Hepatocyte (in vitro differentiated cells): ENCODE measurements at regions not wholly inside any gene's neighbourhood (a gene's known extent, or its start where the extent isn't known, plus 50 kb on each side); places are given as distances from the start of the nearest gene placed in this dataset.

ENCODE experiments used
- DNase-seq: peaks from one replicate; pipeline ENCODE4 v3.0.0-alpha.2; 2016; ENCODE audit warnings: low spot score
- H2AFZ ChIP-seq: fragments of 200-600 bp; sonication (generic); 2 replicates; pipeline ENCODE4 v1.6.0; 2016; ENCODE audit warnings: antibody characterized with exemption, mild to moderate bottlenecking
- H3K27ac ChIP-seq: fragments of 200-600 bp; sonication (generic); 2 replicates; pipeline ENCODE4 v1.5.1; 2016; ENCODE audit warnings: mild to moderate bottlenecking
- H3K27me3 ChIP-seq: fragments of 200-600 bp; sonication (generic); 2 replicates; pipeline ENCODE4 v1.6.1; 2016
- H3K36me3 ChIP-seq: fragments of 200-600 bp; sonication (generic); replicated peaks from 2 replicates; pipeline ENCODE4 v1.5.1; 2016; ENCODE audit warnings: low read depth; ENCODE audit not compliant: insufficient read depth
- H3K4me1 ChIP-seq: fragments of 200-600 bp; sonication (generic); 2 replicates; pipeline ENCODE4 v1.5.1; 2016; ENCODE audit warnings: mild to moderate bottlenecking, moderate library complexity; ENCODE audit not compliant: insufficient read depth
- H3K4me2 ChIP-seq: fragments of 200-600 bp; sonication (generic); 2 replicates; pipeline ENCODE4 v1.6.0; 2016
- H3K4me3 ChIP-seq: fragments of 200-600 bp; sonication (generic); 2 replicates; pipeline ENCODE4 v1.5.1; 2016; ENCODE audit warnings: mild to moderate bottlenecking
- H3K79me2 ChIP-seq: fragments of 200-600 bp; sonication (generic); 2 replicates; pipeline ENCODE4 v1.6.0; 2017; ENCODE audit warnings: mild to moderate bottlenecking
- H3K9me2 ChIP-seq: fragments of 200-600 bp; sonication (generic); replicated peaks from 2 replicates; pipeline ENCODE4 v1.6.0; 2017; ENCODE audit warnings: mild to moderate bottlenecking; ENCODE audit not compliant: insufficient read depth
- H3K9me3 ChIP-seq: fragments of 200-600 bp; sonication (generic); 2 replicates; pipeline ENCODE4 v1.5.1; 2016; ENCODE audit warnings: low read depth, mild to moderate bottlenecking
- H4K20me1 ChIP-seq: fragments of 200-600 bp; sonication (generic); 2 replicates; pipeline ENCODE4 v1.6.0; 2016; ENCODE audit warnings: mild to moderate bottlenecking; ENCODE audit not compliant: insufficient read depth, poor library complexity, severe bottlenecking
- EZH2 ChIP-seq: fragments of 200-600 bp; sonication (generic); IDR thresholded peaks from 2 replicates; pipeline ENCODE4 v1.6.1; 2016; ENCODE audit warnings: antibody characterized with exemption, mild to moderate bottlenecking, borderline replicate concordance
- EZH2phosphoT487 ChIP-seq: fragments of 200-600 bp; sonication (generic); IDR thresholded peaks from one replicate; pipeline ENCODE4 v1.6.1; 2018; ENCODE audit warnings: antibody characterized with exemption, mild to moderate bottlenecking, low read depth, moderate library complexity; ENCODE audit not compliant: unreplicated experiment, severe bottlenecking
- WGBS: methylation state at CpG from one replicate; pipeline ENCODE4 v1.1.6; 2016; ENCODE audit warnings: low lambda C conversion rate; ENCODE audit errors: missing lambda C conversion rate; 5-methylcytosine and 5-hydroxymethylcytosine counted together
- TF ChIP-seq, protein P1 (sequence below): fragments of 200-600 bp; sonication (generic); IDR thresholded peaks from 2 replicates; pipeline ENCODE4 v1.5.1; 2016; ENCODE audit warnings: antibody characterized with exemption, mild to moderate bottlenecking; ENCODE audit not compliant: poor library complexity

- no peak overlapping the region for H2AFZ ChIP-seq
- no peaks in the 10 kb centered on the region for H3K79me2 ChIP-seq
- no peak overlapping the region for H3K4me3 ChIP-seq
- no peaks in the 10 kb centered on the region for H3K9me2 ChIP-seq
- no peak for TF ChIP-seq EZH2phosphoT487
- no peak for TF ChIP-seq EZH2
- TF ChIP-seq, protein P1, sequence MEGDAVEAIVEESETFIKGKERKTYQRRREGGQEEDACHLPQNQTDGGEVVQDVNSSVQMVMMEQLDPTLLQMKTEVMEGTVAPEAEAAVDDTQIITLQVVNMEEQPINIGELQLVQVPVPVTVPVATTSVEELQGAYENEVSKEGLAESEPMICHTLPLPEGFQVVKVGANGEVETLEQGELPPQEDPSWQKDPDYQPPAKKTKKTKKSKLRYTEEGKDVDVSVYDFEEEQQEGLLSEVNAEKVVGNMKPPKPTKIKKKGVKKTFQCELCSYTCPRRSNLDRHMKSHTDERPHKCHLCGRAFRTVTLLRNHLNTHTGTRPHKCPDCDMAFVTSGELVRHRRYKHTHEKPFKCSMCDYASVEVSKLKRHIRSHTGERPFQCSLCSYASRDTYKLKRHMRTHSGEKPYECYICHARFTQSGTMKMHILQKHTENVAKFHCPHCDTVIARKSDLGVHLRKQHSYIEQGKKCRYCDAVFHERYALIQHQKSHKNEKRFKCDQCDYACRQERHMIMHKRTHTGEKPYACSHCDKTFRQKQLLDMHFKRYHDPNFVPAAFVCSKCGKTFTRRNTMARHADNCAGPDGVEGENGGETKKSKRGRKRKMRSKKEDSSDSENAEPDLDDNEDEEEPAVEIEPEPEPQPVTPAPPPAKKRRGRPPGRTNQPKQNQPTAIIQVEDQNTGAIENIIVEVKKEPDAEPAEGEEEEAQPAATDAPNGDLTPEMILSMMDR, result no peak
- no peak overlapping the region for H3K4me2 ChIP-seq
- no peaks in the 10 kb centered on the region for H3K9me3 ChIP-seq
- no peaks in the 10 kb centered on the region for H4K20me1 ChIP-seq
- WGBS, result 79% methylated on average over 2 of the region's 2 CpGs
- no peak overlapping the region for H3K27ac ChIP-seq
- DNase-seq, result no peak
- H3K4me1 ChIP-seq, result no peaks in the 10 kb centered on the region
- no peaks in the 10 kb centered on the region for H3K36me3 ChIP-seq
- H3K27me3 ChIP-seq, result no peaks in the 10 kb centered on the region
These were observed 719.3 kb upstream of the ZNF608 start for GRCh38 chr5:125465703-125466102.

- 92% methylated on average over 1 of the region's 1 CpG for WGBS
- no peak for TF ChIP-seq EZH2phosphoT487
- TF ChIP-seq, protein P1, result no peak
- TF ChIP-seq EZH2, result no peak
These were observed 720.8 kb upstream of the ZNF608 start for GRCh38 chr5:125467222-125467621.

DNA sequence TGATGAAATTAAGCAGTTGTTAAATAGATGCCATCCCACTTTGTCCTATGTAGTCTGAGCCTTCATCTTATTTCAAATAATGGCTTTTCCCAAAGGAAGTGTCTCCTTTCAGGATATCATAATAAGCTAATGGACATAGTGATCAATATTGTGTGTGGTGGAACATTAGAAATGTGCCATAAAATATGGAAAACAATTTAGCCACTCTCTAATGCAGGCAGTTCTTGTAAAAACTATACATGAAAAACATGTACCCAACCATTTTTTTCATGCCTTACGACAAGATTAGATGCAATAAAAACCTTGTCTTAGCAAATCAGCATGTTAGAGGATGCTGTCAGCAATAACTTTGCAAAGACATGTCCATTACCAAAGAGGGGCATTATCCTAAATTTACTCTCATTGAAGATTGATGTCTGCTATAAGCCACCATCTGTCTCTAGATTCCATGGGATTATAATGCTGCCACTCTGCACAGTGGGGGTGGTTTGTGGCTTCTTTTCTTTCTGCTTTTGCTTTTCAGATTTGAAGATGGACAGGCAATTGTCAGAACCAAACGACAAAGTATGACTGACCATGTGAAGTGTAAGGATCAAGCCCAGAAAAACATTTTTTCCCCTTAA lies 724.0 kb upstream of the ZNF608 start:
- WGBS, result 84% methylated on average over 2 of the region's 2 CpGs
- H3K4me2 ChIP-seq, result no peak overlapping the region
- TF ChIP-seq EZH2phosphoT487, result no peak
- TF ChIP-seq, protein P1, result no peak
- TF ChIP-seq EZH2, result no peak
- H3K27ac ChIP-seq, result no peak overlapping the region
- no peak for DNase-seq
- H3K36me3 ChIP-seq, result no peaks in the 10 kb centered on the region
- H3K4me1 ChIP-seq, result no peaks in the 10 kb centered on the region
- no peaks in the 10 kb centered on the region for H4K20me1 ChIP-seq
- H3K79me2 ChIP-seq, result no peaks in the 10 kb centered on the region
- H3K27me3 ChIP-seq, result no peaks in the 10 kb centered on the region
- no peaks in the 10 kb centered on the region for H3K9me3 ChIP-seq
- H2AFZ ChIP-seq, result no peak overlapping the region
- H3K4me3 ChIP-seq, result no peak overlapping the region
- no peaks in the 10 kb centered on the region for H3K9me2 ChIP-seq

More at GRCh38 chr5:125467222-125467621, 720.8 kb upstream of the ZNF608 start:
- no peaks in the 10 kb centered on the region for H3K9me2 ChIP-seq
- H3K79me2 ChIP-seq, result no peaks in the 10 kb centered on the region
- no peaks in the 10 kb centered on the region for H3K9me3 ChIP-seq
- no peaks in the 10 kb centered on the region for H3K27me3 ChIP-seq
- no peak overlapping the region for H2AFZ ChIP-seq
- H3K4me3 ChIP-seq, result no peak overlapping the region
- no peaks in the 10 kb centered on the region for H4K20me1 ChIP-seq
- no peak for DNase-seq
- no peak overlapping the region for H3K27ac ChIP-seq
- no peaks in the 10 kb centered on the region for H3K36me3 ChIP-seq
- H3K4me2 ChIP-seq, result no peak overlapping the region
- no peaks in the 10 kb centered on the region for H3K4me1 ChIP-seq
